ENCODE measurements at regions not wholly inside any gene's neighbourhood (a gene's known extent, or its start where the extent isn't known, plus 50 kb on each side); places are given as distances from the start of the nearest gene placed in this dataset.
"Not testable (repeated sequence)": the region's sequence is repeated elsewhere in the genome, so short reads cannot be mapped to it uniquely, and the experiment has no call there.

GRCh38 chr2:154555710-154556109 lies 142.8 kb upstream of the KCNJ3 start:
- DNase-seq (ENCODE audit: insufficient read length, low spot score) = no peak
- TF ChIP-seq CTCF (IDR thresholded peaks at IDR 0.05; ENCODE audit: insufficient read depth, missing control alignments) = no peak
- no peak for FAIRE-seq

GRCh38 chr2:154556146-154556545 lies 142.3 kb upstream of the KCNJ3 start:
- no peak for TF ChIP-seq CTCF (IDR thresholded peaks at IDR 0.05; ENCODE audit: insufficient read depth, missing control alignments)
- no peak for DNase-seq (ENCODE audit: insufficient read length, low spot score)
- no peak for FAIRE-seq

GRCh38 chr2:154556607-154557006 lies 141.9 kb upstream of the KCNJ3 start:
- DNase-seq (ENCODE audit: insufficient read length, low spot score) = no peak
- TF ChIP-seq CTCF (IDR thresholded peaks at IDR 0.05; ENCODE audit: insufficient read depth, missing control alignments) = no peak
- FAIRE-seq = no peak

- FAIRE-seq = peak; percentile 44
- no peak for TF ChIP-seq CTCF (IDR thresholded peaks at IDR 0.05; ENCODE audit: insufficient read depth, missing control alignments)
Observed at GRCh38 chr2:154557906-154558305, 140.6 kb upstream of the KCNJ3 start.

GRCh38 chr2:154565433-154565832 lies 133.1 kb upstream of the KCNJ3 start:
- no peak for FAIRE-seq
- DNase-seq (ENCODE audit: insufficient read length, low spot score) = no peak
- TF ChIP-seq CTCF (IDR thresholded peaks at IDR 0.05; ENCODE audit: insufficient read depth, missing control alignments) = no peak

More at GRCh38 chr2:154557906-154558305, 140.6 kb upstream of the KCNJ3 start:
- DNase-seq (ENCODE audit: insufficient read length, low spot score) = no peak

GRCh38 chr2:154568413-154568812 lies 130.1 kb upstream of the KCNJ3 start:
- no peak for FAIRE-seq
- no peak for TF ChIP-seq CTCF (IDR thresholded peaks at IDR 0.05; ENCODE audit: insufficient read depth, missing control alignments)
- no peak for DNase-seq (ENCODE audit: insufficient read length, low spot score)

GRCh38 chr2:154570501-154570900 lies 128.0 kb upstream of the KCNJ3 start:
- DNase-seq (ENCODE audit: insufficient read length, low spot score) (no peak), FAIRE-seq (no peak)
- no peak for TF ChIP-seq CTCF (IDR thresholded peaks at IDR 0.05; ENCODE audit: insufficient read depth, missing control alignments)

- not testable (repeated sequence) for DNase-seq (ENCODE audit: insufficient read length, low spot score); FAIRE-seq
Observed at GRCh38 chr2:154576699-154577098, 121.8 kb upstream of the KCNJ3 start.
